Liver (tissue), 8 donors: ENCODE measurements at regions not wholly inside any gene's neighbourhood (a gene's known extent, or its start where the extent isn't known, plus 50 kb on each side); places are given as distances from the start of the nearest gene placed in this dataset.
"Not testable (repeated sequence)": the region's sequence is repeated elsewhere in the genome, so short reads cannot be mapped to it uniquely, and the experiment has no call there.

Experiments used
- DNase-seq: peaks from one replicate; pipeline ENCODE4 v3.0.0-alpha.2; 2017; ENCODE audit warnings: low spot score
- H3K27ac ChIP-seq, 2 donors: one replicate each; pipeline ENCODE4 v1.7.0; 2013; ENCODE audit warnings: inconsistent platforms in 2 of 2, low read length in 2 of 2, control low read depth in 1 of 2, low read depth in 1 of 2, mild to moderate bottlenecking in 1 of 2
- H3K27me3 ChIP-seq, 4 donors: one replicate each; pipeline versions ENCODE4 v1.6.1 to v1.7.0; 2013; ENCODE audit warnings: low read length in 3 of 4, inconsistent platforms in 1 of 4, mild to moderate bottlenecking in 1 of 4, moderate library complexity in 1 of 4; ENCODE audit not compliant: control insufficient read depth in 4 of 4, insufficient read depth in 4 of 4
- H3K36me3 ChIP-seq, 4 donors: one replicate each; pipeline versions ENCODE4 v1.6.1 to v1.7.0; 2013; ENCODE audit warnings: low read length in 3 of 4, mild to moderate bottlenecking in 3 of 4, low read depth in 1 of 4, moderate library complexity in 1 of 4; ENCODE audit not compliant: control insufficient read depth in 4 of 4, insufficient read depth in 3 of 4
- H3K4me1 ChIP-seq, 4 donors: one replicate each; pipeline versions ENCODE4 v1.6.1 to v1.7.0; 2013; ENCODE audit warnings: low read length in 3 of 4, mild to moderate bottlenecking in 3 of 4, moderate library complexity in 1 of 4; ENCODE audit not compliant: control insufficient read depth in 4 of 4, insufficient read depth in 4 of 4
- H3K4me3 ChIP-seq, 3 donors: one replicate each; pipeline versions ENCODE4 v1.6.1 to v1.7.0; 2013; ENCODE audit warnings: low read length in 3 of 3, control low read depth in 1 of 3, low read depth in 1 of 3, mild to moderate bottlenecking in 1 of 3
- H3K9ac ChIP-seq, 2 donors: one replicate each; pipeline ENCODE4 v1.7.0; 2013; ENCODE audit warnings: low read length in 2 of 2, mild to moderate bottlenecking in 2 of 2, moderate library complexity in 2 of 2, control low read depth in 1 of 2, low read depth in 1 of 2
- H3K9me3 ChIP-seq, 4 donors: one replicate each; pipeline versions ENCODE4 v1.6.1 to v1.7.0; 2013; ENCODE audit warnings: low read length in 3 of 4; ENCODE audit not compliant: control insufficient read depth in 4 of 4
- CTCF ChIP-seq: fragments of 150-350 bp; IDR thresholded peaks from 2 replicates; pipeline ENCODE4 v1.5.1; 2017; ENCODE audit warnings: improper control_type of control experiment, low read depth, low read length; ENCODE audit not compliant: missing input control
- EGR1 ChIP-seq, 2 donors: IDR thresholded peaks; 2 replicates each; pipeline ENCODE4 v1.6.1; 2016 to 2018; ENCODE audit warnings: antibody characterized with exemption in 2 of 2, low read depth in 2 of 2
- FOXA1 ChIP-seq: IDR thresholded peaks from 2 replicates; pipeline ENCODE4 v1.6.1; 2016; ENCODE audit warnings: antibody characterized with exemption
- FOXA2 ChIP-seq: IDR thresholded peaks from 2 replicates; pipeline ENCODE4 v1.6.1; 2016; ENCODE audit warnings: antibody characterized with exemption
- GABPA ChIP-seq, 2 donors: IDR thresholded peaks in 1 of 2; conservative IDR thresholded peaks in 1 of 2; 2 replicates each; pipeline ENCODE4 v1.6.1; 2016; ENCODE audit warnings: antibody characterized with exemption in 2 of 2, mild to moderate bottlenecking in 1 of 2, moderate library complexity in 1 of 2
- HNF4A ChIP-seq, 2 donors: conservative IDR thresholded peaks; 2 replicates each; pipeline ENCODE4 v1.6.1; 2016; ENCODE audit warnings: antibody characterized with exemption in 2 of 2, mild to moderate bottlenecking in 2 of 2
- HNF4G ChIP-seq: IDR thresholded peaks from 2 replicates; pipeline ENCODE4 v1.6.1; 2016; ENCODE audit warnings: antibody characterized with exemption
- JUND ChIP-seq, 2 donors: IDR thresholded peaks; 2 replicates each; pipeline ENCODE4 v1.6.1; 2016; ENCODE audit warnings: antibody characterized with exemption in 2 of 2
- MAX ChIP-seq: IDR thresholded peaks from 2 replicates; pipeline ENCODE4 v1.6.1; 2016; ENCODE audit warnings: antibody characterized with exemption
- NR2F2 ChIP-seq: IDR thresholded peaks from 2 replicates; pipeline ENCODE4 v1.6.1; 2016; ENCODE audit warnings: antibody characterized with exemption
- RAD21 ChIP-seq, 2 donors: IDR thresholded peaks; 2 replicates each; pipeline ENCODE4 v1.6.1; 2016; ENCODE audit warnings: antibody characterized with exemption in 2 of 2, mild to moderate bottlenecking in 2 of 2
- RXRA ChIP-seq, 2 donors: IDR thresholded peaks; 2 replicates each; pipeline ENCODE4 v1.6.1; 2017 to 2018; ENCODE audit warnings: antibody characterized with exemption in 2 of 2, mild to moderate bottlenecking in 1 of 2
- SP1 ChIP-seq: IDR thresholded peaks from 2 replicates; pipeline ENCODE4 v1.6.1; 2018; ENCODE audit warnings: antibody characterized with exemption, mild to moderate bottlenecking
- TAF1 ChIP-seq: conservative IDR thresholded peaks from 2 replicates; pipeline ENCODE4 v1.6.1; 2016; ENCODE audit warnings: antibody characterized with exemption, mild to moderate bottlenecking
- YY1 ChIP-seq: IDR thresholded peaks from 2 replicates; pipeline ENCODE4 v1.6.1; 2016; ENCODE audit warnings: antibody characterized with exemption, mild to moderate bottlenecking
- WGBS: extraction: QIAGEN DNeasy Blood & Tissue Kit; methylation state at CpG from one replicate; pipeline ENCODE4 v1.1.7; 2013; 5-methylcytosine and 5-hydroxymethylcytosine counted together
- TF ChIP-seq, protein P1 (sequence below): IDR thresholded peaks from 2 replicates; pipeline ENCODE4 v1.6.1; 2016; ENCODE audit warnings: antibody characterized with exemption
- TF ChIP-seq, protein P2 (sequence below): IDR thresholded peaks from 2 replicates; pipeline ENCODE4 v1.6.1; 2016; ENCODE audit warnings: antibody characterized with exemption, mild to moderate bottlenecking
- TF ChIP-seq, protein P3 (sequence below): IDR thresholded peaks from 2 replicates; pipeline ENCODE4 v1.6.1; 2016; ENCODE audit warnings: antibody characterized with exemption
- donor health status: healthy.
- donor health status: healthy.
- donor health status: healthy.
- donor health status: healthy.
- donor health status: healthy.

GRCh38 chr1:184193451-184193850, 141.9 kb downstream of the TSEN15 start:
- H3K4me1 ChIP-seq = no peaks in the 10 kb centered on the region
- no peak overlapping the region for H3K27ac ChIP-seq
- no peak overlapping the region for H3K4me3 ChIP-seq
- no peak for DNase-seq
- peaks cover 0 to 3% (median 0%) of the 10 kb centered on the region in 4 donors for H3K27me3 ChIP-seq
- H3K36me3 ChIP-seq = no peaks in the 10 kb centered on the region
- no peaks in the 10 kb centered on the region for H3K9me3 ChIP-seq
- no peak overlapping the region for H3K9ac ChIP-seq
- 96% methylated on average over 1 of the region's 1 CpG for WGBS
- TF ChIP-seq HNF4G (no peak), TAF1 (no peak), RXRA (IDR thresholded peaks at IDR 0.05) (no peak), EGR1 (IDR thresholded peaks at IDR 0.05; ENCODE audit: low read depth in 2 of 2) (no peak), FOXA2 (no peak), MAX (no peak), NR2F2 (no peak), FOXA1 (no peak), JUND (IDR thresholded peaks at IDR 0.05) (no peak), YY1 (no peak), HNF4A (conservative IDR thresholded peaks at IDR 0.05) (no peak), RAD21 (IDR thresholded peaks at IDR 0.05) (no peak), GABPA (IDR thresholded peaks at IDR 0.05 in 1 of 2, conservative IDR thresholded peaks at IDR 0.05 in 1 of 2) (no peak), SP1 (no peak)
- TF ChIP-seq, protein P1, sequence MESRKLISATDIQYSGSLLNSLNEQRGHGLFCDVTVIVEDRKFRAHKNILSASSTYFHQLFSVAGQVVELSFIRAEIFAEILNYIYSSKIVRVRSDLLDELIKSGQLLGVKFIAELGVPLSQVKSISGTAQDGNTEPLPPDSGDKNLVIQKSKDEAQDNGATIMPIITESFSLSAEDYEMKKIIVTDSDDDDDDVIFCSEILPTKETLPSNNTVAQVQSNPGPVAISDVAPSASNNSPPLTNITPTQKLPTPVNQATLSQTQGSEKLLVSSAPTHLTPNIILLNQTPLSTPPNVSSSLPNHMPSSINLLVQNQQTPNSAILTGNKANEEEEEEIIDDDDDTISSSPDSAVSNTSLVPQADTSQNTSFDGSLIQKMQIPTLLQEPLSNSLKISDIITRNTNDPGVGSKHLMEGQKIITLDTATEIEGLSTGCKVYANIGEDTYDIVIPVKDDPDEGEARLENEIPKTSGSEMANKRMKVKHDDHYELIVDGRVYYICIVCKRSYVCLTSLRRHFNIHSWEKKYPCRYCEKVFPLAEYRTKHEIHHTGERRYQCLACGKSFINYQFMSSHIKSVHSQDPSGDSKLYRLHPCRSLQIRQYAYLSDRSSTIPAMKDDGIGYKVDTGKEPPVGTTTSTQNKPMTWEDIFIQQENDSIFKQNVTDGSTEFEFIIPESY = no peak
- TF ChIP-seq, protein P2, sequence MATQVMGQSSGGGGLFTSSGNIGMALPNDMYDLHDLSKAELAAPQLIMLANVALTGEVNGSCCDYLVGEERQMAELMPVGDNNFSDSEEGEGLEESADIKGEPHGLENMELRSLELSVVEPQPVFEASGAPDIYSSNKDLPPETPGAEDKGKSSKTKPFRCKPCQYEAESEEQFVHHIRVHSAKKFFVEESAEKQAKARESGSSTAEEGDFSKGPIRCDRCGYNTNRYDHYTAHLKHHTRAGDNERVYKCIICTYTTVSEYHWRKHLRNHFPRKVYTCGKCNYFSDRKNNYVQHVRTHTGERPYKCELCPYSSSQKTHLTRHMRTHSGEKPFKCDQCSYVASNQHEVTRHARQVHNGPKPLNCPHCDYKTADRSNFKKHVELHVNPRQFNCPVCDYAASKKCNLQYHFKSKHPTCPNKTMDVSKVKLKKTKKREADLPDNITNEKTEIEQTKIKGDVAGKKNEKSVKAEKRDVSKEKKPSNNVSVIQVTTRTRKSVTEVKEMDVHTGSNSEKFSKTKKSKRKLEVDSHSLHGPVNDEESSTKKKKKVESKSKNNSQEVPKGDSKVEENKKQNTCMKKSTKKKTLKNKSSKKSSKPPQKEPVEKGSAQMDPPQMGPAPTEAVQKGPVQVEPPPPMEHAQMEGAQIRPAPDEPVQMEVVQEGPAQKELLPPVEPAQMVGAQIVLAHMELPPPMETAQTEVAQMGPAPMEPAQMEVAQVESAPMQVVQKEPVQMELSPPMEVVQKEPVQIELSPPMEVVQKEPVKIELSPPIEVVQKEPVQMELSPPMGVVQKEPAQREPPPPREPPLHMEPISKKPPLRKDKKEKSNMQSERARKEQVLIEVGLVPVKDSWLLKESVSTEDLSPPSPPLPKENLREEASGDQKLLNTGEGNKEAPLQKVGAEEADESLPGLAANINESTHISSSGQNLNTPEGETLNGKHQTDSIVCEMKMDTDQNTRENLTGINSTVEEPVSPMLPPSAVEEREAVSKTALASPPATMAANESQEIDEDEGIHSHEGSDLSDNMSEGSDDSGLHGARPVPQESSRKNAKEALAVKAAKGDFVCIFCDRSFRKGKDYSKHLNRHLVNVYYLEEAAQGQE = no peak
- TF ChIP-seq, protein P3, sequence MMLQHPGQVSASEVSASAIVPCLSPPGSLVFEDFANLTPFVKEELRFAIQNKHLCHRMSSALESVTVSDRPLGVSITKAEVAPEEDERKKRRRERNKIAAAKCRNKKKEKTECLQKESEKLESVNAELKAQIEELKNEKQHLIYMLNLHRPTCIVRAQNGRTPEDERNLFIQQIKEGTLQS = no peak

DNA sequence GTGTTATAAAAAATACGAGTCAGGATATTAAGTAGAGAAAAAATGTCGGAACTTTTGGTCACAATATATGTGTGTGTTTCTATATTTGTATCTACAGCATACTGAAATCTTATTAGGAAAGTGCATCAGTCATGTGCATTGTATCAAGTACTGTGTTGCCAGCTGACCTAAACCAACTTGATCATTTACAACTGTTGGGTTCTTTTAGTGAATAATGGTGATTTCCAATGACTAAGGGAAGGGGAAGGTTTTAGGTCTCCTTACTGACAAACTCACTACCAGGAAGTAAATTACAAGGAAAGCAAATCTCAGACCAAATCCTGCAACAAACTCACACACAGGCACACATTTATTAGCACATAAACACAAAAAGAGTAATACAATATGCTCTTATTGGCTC, 142.7 kb downstream of the TSEN15 start:
- H3K27ac ChIP-seq = no peak overlapping the region
- no peak overlapping the region for H3K4me3 ChIP-seq
- DNase-seq = no peak
- 94% methylated on average over 2 of the region's 2 CpGs for WGBS
- no peaks in the 10 kb centered on the region for H3K36me3 ChIP-seq
- H3K4me1 ChIP-seq = no peaks in the 10 kb centered on the region
- H3K9ac ChIP-seq = no peak overlapping the region
- TF ChIP-seq SP1 (no peak), RXRA (IDR thresholded peaks at IDR 0.05) (no peak), TAF1 (no peak), HNF4G (no peak), HNF4A (conservative IDR thresholded peaks at IDR 0.05) (no peak), CTCF (no peak), GABPA (IDR thresholded peaks at IDR 0.05 in 1 of 2, conservative IDR thresholded peaks at IDR 0.05 in 1 of 2) (no peak), NR2F2 (no peak)
- H3K27me3 ChIP-seq = peaks cover 0 to 3% (median 0%) of the 10 kb centered on the region in 4 donors
- no peaks in the 10 kb centered on the region for H3K9me3 ChIP-seq

- H3K27me3 ChIP-seq, H3K36me3 ChIP-seq, H3K4me1 ChIP-seq, DNase-seq, H3K4me3 ChIP-seq, H3K9me3 ChIP-seq, H3K27ac ChIP-seq, H3K9ac ChIP-seq: not testable (repeated sequence)
- 91% methylated on average over 2 of the region's 2 CpGs for WGBS
Observed at GRCh38 chr1:184195722-184196121, 144.2 kb downstream of the TSEN15 start.
